Astrocyte (in vitro differentiated cells and primary cell): ENCODE measurements at regions not wholly inside any gene's neighbourhood (a gene's known extent, or its start where the extent isn't known, plus 50 kb on each side); places are given as distances from the start of the nearest gene placed in this dataset.

Experiments
- DNase-seq: peaks from one replicate; pipeline ENCODE4 v3.0.0-alpha.2; 2010; ENCODE audit warnings: low read depth
- FAIRE-seq: peaks from 2 replicates; lab custom pipeline; 2011; peaks lifted over from hg19 to GRCh38; lab: Jason Lieb, UNC
- H2AFZ ChIP-seq: 2 replicates; pipeline ENCODE4 v1.6.0; 2012; ENCODE audit warnings: low read depth, low read length, inconsistent platforms
- H3K27ac ChIP-seq: 2 replicates; pipeline ENCODE4 v1.5.1; 2011; ENCODE audit warnings: low read depth, low read length, inconsistent platforms
- H3K27me3 ChIP-seq: 2 replicates; pipeline ENCODE4 v1.6.0; 2011; ENCODE audit warnings: low read length, inconsistent platforms; ENCODE audit not compliant: insufficient read depth
- H3K36me3 ChIP-seq: 2 replicates; pipeline ENCODE4 v1.5.1; 2011; ENCODE audit warnings: low read length, inconsistent platforms; ENCODE audit not compliant: insufficient read depth
- H3K4me1 ChIP-seq: 2 replicates; pipeline ENCODE4 v1.5.1; 2011; ENCODE audit warnings: low read length, inconsistent platforms; ENCODE audit not compliant: insufficient read depth
- H3K4me2 ChIP-seq: 2 replicates; pipeline ENCODE4 v1.6.0; 2012; ENCODE audit warnings: low read length, inconsistent platforms
- H3K4me3 ChIP-seq: 2 replicates; pipeline ENCODE4 v1.5.1; 2011; ENCODE audit warnings: low read depth, mild to moderate bottlenecking, low read length, inconsistent platforms; ENCODE audit not compliant: insufficient read depth
- H3K79me2 ChIP-seq: 2 replicates; pipeline ENCODE4 v1.6.0; 2012; ENCODE audit warnings: mild to moderate bottlenecking, low read length, inconsistent platforms; ENCODE audit not compliant: insufficient read depth
- H3K9ac ChIP-seq: 2 replicates; pipeline ENCODE4 v1.6.0; 2012; ENCODE audit warnings: mild to moderate bottlenecking, low read length, inconsistent platforms
- H3K9me3 ChIP-seq: 2 replicates; pipeline ENCODE4 v1.5.1; 2012; ENCODE audit warnings: low read depth, mild to moderate bottlenecking, low read length, inconsistent platforms; ENCODE audit not compliant: insufficient read depth
- H4K20me1 ChIP-seq: 2 replicates; pipeline ENCODE4 v1.6.0; 2012; ENCODE audit warnings: low read length, inconsistent platforms; ENCODE audit not compliant: insufficient read depth
- H3K27ac Mint-ChIP-seq: one replicate; pipeline ENCODE4 v1.8.0; 2021; ENCODE audit warnings: mild to moderate bottlenecking, mixed read lengths; ENCODE audit not compliant: unreplicated experiment
- H3K27me3 Mint-ChIP-seq: one replicate; pipeline ENCODE4 v1.8.0; 2021; ENCODE audit warnings: low read depth, mixed read lengths; ENCODE audit not compliant: unreplicated experiment
- H3K36me3 Mint-ChIP-seq: one replicate; pipeline ENCODE4 v1.8.0; 2021; ENCODE audit warnings: low read depth, mixed read lengths; ENCODE audit not compliant: unreplicated experiment
- H3K4me1 Mint-ChIP-seq: one replicate; pipeline ENCODE4 v1.8.0; 2021; ENCODE audit warnings: low read depth, mixed read lengths; ENCODE audit not compliant: unreplicated experiment
- H3K4me3 Mint-ChIP-seq: one replicate; pipeline ENCODE4 v1.8.0; 2021; ENCODE audit warnings: mild to moderate bottlenecking, moderate library complexity, mixed read lengths; ENCODE audit not compliant: unreplicated experiment
- H3K9me3 Mint-ChIP-seq: one replicate; pipeline ENCODE4 v1.8.0; 2021; ENCODE audit warnings: mild to moderate bottlenecking, mixed read lengths; ENCODE audit not compliant: unreplicated experiment
- EZH2 ChIP-seq: IDR thresholded peaks from 2 replicates; pipeline ENCODE4 v1.6.1; 2012; ENCODE audit warnings: mild to moderate bottlenecking, low read length, inconsistent platforms; ENCODE audit not compliant: insufficient read depth
- TF ChIP-seq, protein P1 (sequence below): IDR thresholded peaks from 2 replicates; pipeline ENCODE4 v1.5.1; 2011; ENCODE audit warnings: low read depth, mild to moderate bottlenecking, inconsistent platforms, low read length, moderate library complexity; ENCODE audit not compliant: insufficient read depth

DNA sequence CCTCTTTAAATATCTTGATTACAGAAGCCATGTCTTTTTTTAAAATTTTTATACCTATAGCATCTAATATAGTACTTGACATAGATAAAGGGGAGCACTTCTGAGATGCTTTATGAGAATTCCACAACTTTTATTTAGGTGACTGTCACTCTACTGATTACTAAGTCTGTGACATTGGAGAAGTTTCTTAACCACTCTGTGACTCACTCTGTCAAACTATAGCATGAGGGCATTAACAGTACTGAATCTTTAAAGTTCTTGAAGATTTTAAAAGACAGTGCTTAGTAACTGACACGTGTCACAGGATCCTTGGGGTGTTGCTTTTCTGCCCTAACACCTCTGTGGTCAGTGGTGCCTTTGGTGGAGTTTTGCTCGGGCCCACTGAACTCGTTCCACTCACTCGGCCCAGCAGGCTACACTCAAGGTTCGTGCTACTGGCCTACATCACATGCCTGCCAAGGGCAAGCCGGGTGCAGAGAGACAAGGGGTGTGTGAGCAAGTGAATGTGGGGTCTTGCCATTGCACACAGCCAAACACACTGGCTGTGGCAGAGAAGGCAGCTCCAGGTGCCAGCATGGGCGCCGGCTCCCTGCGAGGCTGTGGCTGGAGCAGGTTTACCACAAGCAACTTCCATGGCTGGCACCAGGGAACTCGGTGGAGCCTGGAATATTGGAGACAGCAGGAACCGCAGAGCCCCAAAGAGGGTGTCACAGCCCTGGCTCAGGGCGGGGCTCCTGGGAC, 734.0 kb upstream of the CDH7 start:
- H3K4me3 Mint-ChIP-seq: no peak overlapping the region
- H3K27me3 ChIP-seq: no peaks in the 10 kb centered on the region
- H3K9me3 ChIP-seq: no peaks in the 10 kb centered on the region
- no peak overlapping the region for H3K4me3 ChIP-seq
- no peaks in the 10 kb centered on the region for H3K36me3 ChIP-seq
- no peaks in the 10 kb centered on the region for H4K20me1 ChIP-seq
- H3K27me3 Mint-ChIP-seq: no peaks in the 10 kb centered on the region
- no peaks in the 10 kb centered on the region for H3K36me3 Mint-ChIP-seq
- H3K4me1 Mint-ChIP-seq: no peaks in the 10 kb centered on the region
- no peak for TF ChIP-seq EZH2
- TF ChIP-seq, protein P1, sequence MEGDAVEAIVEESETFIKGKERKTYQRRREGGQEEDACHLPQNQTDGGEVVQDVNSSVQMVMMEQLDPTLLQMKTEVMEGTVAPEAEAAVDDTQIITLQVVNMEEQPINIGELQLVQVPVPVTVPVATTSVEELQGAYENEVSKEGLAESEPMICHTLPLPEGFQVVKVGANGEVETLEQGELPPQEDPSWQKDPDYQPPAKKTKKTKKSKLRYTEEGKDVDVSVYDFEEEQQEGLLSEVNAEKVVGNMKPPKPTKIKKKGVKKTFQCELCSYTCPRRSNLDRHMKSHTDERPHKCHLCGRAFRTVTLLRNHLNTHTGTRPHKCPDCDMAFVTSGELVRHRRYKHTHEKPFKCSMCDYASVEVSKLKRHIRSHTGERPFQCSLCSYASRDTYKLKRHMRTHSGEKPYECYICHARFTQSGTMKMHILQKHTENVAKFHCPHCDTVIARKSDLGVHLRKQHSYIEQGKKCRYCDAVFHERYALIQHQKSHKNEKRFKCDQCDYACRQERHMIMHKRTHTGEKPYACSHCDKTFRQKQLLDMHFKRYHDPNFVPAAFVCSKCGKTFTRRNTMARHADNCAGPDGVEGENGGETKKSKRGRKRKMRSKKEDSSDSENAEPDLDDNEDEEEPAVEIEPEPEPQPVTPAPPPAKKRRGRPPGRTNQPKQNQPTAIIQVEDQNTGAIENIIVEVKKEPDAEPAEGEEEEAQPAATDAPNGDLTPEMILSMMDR: no peak
- no peaks in the 10 kb centered on the region for H3K79me2 ChIP-seq
- no peak for FAIRE-seq
- no peak overlapping the region for H2AFZ ChIP-seq
- H3K27ac Mint-ChIP-seq: no peak overlapping the region
- DNase-seq: no peak
- H3K9me3 Mint-ChIP-seq: no peaks in the 10 kb centered on the region
- no peak overlapping the region for H3K9ac ChIP-seq
- H3K27ac ChIP-seq: no peak overlapping the region
- H3K4me1 ChIP-seq: no peaks in the 10 kb centered on the region
- no peak overlapping the region for H3K4me2 ChIP-seq

DNA sequence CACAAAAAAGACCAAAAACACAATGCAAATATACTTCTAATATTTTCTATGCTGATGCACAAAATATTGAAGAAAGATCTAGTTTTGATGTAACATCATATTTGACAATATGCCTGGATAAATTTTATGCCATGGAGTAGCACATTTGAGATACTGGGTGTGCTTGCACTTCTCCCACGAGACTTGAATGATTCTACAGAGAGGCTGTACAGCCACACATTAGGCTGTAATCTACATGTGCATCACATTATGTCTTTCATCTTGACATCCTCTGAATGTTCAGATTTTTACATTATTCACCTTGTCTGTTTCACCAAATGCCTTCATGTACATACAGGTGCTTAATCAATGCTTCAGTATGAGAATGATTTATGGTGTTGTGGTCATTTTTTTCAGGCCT, 756.4 kb upstream of the CDH7 start:
- Histone ChIP-seq H2AFZ (no peak overlapping the region), H3K9ac (no peak overlapping the region), H3K9me3 (no peaks in the 10 kb centered on the region), H3K4me3 (no peak overlapping the region), H3K36me3 (no peaks in the 10 kb centered on the region), H3K4me2 (no peak overlapping the region), H3K27ac (no peak overlapping the region), H3K27me3 (no peaks in the 10 kb centered on the region), H3K79me2 (no peaks in the 10 kb centered on the region), H3K4me1 (no peaks in the 10 kb centered on the region), H4K20me1 (no peaks in the 10 kb centered on the region)
- Mint-ChIP-seq H3K4me1 (no peaks in the 10 kb centered on the region), H3K27me3 (no peaks in the 10 kb centered on the region), H3K9me3 (no peaks in the 10 kb centered on the region), H3K36me3 (no peaks in the 10 kb centered on the region), H3K27ac (no peak overlapping the region), H3K4me3 (no peak overlapping the region)
- FAIRE-seq (peak; percentile 45), DNase-seq (no peak)
- TF ChIP-seq, protein P1: no peak
- TF ChIP-seq EZH2: no peak

DNA sequence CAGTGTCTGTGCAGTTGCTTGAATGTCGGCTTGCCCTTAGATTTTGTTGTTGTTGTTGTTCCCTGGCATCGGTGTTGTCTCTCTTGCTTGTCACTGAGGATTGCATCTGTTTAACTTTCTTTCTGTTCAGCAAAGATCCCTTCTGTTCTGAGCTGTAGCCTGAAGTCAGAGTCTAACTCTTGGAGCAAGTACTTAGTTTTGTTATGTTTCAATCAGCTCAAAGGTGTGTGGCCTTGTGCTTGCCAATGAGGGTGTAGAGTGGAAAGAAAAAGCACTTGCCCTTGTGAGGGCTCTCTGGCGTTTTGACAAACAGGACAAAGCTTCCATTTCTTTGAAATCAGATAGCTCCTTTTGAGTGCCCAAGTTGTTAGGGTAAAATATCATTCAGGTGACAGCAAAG, 757.1 kb upstream of the CDH7 start:
- H3K4me3 Mint-ChIP-seq: no peak overlapping the region

More for the DNA sequence above, 757.1 kb upstream of the CDH7 start:
- Histone ChIP-seq H3K4me1 (no peaks in the 10 kb centered on the region), H3K27me3 (no peaks in the 10 kb centered on the region), H4K20me1 (no peaks in the 10 kb centered on the region), H2AFZ (no peak overlapping the region), H3K4me2 (no peak overlapping the region), H3K9ac (no peak overlapping the region), H3K79me2 (no peaks in the 10 kb centered on the region), H3K9me3 (no peaks in the 10 kb centered on the region), H3K36me3 (no peaks in the 10 kb centered on the region), H3K27ac (no peak overlapping the region), H3K4me3 (no peak overlapping the region)
- no peaks in the 10 kb centered on the region for H3K9me3 Mint-ChIP-seq
- H3K27me3 Mint-ChIP-seq: no peaks in the 10 kb centered on the region
- TF ChIP-seq, protein P1: no peak
- TF ChIP-seq EZH2: no peak
- no peaks in the 10 kb centered on the region for H3K36me3 Mint-ChIP-seq
- no peaks in the 10 kb centered on the region for H3K4me1 Mint-ChIP-seq
- DNase-seq (no peak), FAIRE-seq (no peak)
- H3K27ac Mint-ChIP-seq: no peak overlapping the region
